ENCODE measurements at regions not wholly inside any gene's neighbourhood (a gene's known extent, or its start where the extent isn't known, plus 50 kb on each side); places are given as distances from the start of the nearest gene placed in this dataset.

DNA sequence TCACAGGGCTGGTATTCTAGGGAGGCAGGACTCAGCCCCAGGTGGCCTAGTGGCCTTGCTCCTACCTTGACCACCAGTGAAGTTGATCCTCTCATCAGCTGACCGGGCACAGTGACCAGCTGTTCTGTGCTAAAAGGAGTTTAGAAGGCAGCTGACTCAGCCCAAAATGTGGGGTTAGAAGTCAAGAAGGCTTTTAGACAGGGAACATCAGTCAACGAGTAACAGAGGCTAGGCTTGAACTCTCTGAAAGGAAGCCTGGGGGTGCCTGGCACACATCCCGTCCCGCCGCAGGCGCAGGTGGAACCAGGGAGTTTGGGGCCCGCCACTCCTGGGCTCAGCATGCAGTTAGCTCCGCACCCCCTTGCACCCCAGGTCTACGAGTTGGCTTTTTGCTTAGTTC, 114.9 kb upstream of the SLC45A1 start:
- DNase-seq (ENCODE audit: low read depth, low spot score), result no peak

DNA sequence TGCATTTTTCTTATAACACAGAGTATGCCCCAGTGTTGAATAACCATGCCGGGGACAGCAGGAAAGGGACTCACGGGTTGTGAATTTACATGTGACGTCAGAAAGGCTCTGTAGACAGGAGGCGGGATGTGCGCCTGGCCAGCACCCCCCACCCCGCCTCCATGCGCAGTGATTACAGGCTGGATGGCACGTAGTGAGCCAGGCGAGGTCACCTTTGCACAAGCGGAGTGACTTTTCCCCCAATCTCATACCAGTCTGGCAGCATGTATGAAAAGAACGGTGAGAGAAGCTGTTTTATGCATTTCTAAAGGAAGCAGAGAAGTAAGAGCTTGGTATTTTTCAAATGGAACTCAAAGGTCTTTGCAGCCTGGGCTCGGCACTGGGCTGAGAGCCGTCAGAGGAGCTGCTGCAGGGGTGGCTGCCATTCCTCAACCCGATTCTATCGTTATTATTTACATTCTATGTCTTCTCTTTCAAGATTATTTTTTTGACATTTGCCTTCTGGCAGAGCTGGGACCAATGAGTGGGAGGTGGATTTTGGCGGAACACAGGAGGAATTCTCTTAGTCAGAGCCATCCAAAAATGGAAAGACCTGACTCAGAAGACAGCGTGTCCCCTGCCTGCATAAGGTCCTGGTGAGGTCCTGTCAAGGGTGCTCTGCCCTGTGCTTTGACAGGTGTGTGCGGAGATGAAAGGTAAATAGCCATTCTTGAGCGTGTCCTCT, 115.6 kb upstream of the SLC45A1 start:
- no peak for DNase-seq (ENCODE audit: low read depth, low spot score)

DNA sequence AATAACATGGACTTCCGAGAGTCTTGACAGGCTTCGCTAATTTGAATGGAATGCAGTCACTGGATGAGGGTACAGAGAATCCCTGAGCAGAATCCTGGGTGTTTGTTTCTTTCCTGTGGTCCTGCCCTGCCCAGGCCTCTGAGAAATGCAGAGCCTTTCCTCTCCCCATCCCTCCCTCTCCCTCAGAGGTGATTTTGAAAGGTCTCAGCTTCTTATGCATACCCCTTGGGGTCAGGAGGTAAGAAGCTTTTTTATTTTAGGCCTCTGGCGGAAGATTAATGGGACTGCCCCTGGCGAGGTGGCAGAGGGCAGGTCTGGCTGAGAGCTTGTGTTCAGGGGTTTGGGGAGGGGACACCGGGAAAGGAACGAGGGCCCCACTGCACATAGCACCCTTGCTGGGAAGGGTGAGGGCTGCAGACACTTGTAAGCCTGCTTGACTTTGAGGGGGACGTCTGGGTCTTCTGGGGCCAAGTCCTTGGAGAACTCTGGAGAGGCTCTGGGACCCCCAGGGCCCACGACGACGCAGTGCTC, 116.5 kb upstream of the SLC45A1 start:
- DNase-seq (ENCODE audit: low read depth, low spot score), result no peak

- DNase-seq (ENCODE audit: low read depth, low spot score), result no peak
Observed at GRCh38 chr1:8200317-8201115, 117.4 kb upstream of the SLC45A1 start.

DNA sequence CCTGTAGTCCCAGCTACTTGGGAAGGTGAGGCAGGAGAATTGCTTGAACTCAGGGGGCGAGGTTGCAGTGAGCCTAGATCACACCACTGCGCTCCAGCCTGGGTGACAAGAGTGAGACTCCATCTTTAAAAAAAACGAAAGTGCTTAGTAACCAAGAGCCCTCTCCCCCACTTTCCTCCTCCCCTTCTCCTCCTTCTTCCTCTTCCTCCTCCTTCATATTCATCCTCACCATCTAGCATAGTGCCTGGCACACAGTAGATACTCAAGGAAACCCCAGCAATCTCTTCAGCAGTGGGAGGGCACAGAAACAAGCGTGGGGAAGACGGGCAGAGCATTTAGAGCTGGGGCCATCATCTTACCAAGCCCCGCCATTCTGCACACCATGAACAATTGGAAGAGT, 119.4 kb upstream of the SLC45A1 start:
- DNase-seq (ENCODE audit: low read depth, low spot score), result no peak

DNA sequence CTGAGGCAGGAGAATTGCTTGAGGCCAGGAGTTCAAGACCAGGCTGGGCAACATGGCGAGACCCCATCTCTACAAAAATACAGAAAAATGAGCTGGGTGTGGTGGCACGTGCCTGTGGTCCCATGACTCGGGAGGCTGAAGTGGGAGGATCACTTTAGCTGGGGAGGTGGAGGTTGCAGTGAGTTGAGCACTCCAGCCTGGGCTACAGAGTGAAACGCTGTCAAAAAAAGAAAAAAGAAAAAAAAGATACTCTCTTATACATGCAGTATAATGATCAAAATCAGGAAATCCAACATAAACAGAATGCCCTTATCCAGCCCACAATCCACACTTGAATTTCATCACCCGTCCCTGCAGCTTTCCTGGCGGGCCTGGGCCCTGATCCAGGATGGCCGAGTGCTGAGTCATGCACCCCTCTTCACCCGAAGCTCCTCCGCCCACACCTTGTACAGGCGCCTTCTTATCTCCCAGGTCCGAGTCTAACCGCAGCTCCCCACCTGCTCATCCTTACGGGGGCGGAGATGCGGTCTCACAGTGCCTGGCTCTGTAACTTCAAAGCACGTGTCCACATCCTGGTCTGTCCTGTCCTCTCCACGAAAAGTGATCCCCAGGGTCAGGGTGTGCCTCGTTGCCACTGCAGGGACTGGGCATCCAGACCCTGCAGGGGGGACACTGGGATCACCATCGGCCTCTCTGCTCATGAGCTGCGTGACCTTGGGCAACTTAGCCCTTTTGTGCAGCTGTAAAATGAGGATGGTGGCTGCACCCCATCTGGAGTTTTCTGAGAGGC, 120.2 kb upstream of the SLC45A1 start:
- DNase-seq (ENCODE audit: low read depth, low spot score), result no peak

- no peak for DNase-seq (ENCODE audit: low read depth, low spot score)
Observed at GRCh38 chr1:8194481-8195227, 123.3 kb upstream of the SLC45A1 start.

- DNase-seq (ENCODE audit: low read depth, low spot score), result no peak
Observed at GRCh38 chr1:8193840-8194406, 124.0 kb upstream of the SLC45A1 start.

DNA sequence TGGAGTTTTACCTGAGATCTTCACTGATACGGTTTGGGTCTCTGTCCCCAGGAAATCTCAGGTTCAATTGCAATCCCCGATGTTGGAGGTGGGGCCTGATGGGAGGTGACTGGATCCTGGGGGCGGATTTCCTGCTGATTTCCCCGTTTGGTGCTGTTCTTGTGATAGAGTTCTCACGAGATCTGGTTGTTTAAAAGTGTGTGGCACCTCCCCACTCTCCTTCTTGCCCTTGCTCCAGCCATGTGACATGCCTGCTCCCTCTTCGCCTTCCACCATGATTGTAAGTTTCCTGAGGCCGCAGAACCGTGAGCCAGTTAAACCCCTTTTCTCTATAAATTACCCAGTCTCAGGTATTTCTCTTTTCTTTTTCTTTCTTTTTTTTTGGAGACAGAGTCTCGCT, 126.4 kb upstream of the SLC45A1 start:
- DNase-seq (ENCODE audit: low read depth, low spot score), result no peak

GRCh38 chr1:8189931-8190483, 127.9 kb upstream of the SLC45A1 start:
- no peak for DNase-seq (ENCODE audit: low read depth, low spot score)

DNA sequence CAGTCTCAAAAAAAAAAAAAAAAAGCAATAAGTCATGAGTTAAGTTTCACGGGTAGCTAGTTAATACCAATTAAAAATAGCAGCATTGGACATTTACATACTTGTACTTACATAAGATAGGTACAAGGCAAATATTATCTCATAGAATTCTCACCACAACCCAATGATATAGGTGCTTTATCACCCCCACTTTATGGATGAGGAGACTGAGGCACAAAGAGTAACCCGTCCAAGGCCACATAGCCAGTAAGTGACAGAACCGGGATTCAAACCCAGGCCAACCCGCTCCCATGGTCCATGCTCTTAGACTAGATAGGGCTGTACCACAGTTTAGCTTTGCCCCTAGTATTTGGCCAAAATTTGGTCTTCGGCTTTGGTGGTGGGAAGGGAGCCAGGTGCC, 132.5 kb upstream of the SLC45A1 start:
- DNase-seq (ENCODE audit: low read depth, low spot score), result no peak

DNA sequence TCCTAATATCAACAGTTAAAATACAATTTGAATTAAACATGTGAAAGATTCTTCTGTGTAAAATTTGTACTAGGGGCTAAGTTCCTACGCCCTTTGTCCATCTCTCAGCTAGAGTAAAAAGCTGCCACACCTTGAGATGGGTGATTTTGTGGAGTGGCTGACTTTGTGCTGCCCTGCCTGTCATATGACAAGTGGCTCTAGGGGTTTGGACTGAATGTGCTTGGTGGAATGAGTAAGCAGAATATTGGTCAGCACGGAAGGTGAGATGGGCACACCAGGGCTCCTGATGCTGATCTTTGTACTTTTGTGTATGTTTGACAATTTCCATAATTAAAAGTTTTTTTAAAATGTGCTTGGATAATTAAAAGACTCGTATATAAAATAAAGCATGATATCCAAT, 133.6 kb upstream of the SLC45A1 start:
- no peak for DNase-seq (ENCODE audit: low read depth, low spot score)

DNA sequence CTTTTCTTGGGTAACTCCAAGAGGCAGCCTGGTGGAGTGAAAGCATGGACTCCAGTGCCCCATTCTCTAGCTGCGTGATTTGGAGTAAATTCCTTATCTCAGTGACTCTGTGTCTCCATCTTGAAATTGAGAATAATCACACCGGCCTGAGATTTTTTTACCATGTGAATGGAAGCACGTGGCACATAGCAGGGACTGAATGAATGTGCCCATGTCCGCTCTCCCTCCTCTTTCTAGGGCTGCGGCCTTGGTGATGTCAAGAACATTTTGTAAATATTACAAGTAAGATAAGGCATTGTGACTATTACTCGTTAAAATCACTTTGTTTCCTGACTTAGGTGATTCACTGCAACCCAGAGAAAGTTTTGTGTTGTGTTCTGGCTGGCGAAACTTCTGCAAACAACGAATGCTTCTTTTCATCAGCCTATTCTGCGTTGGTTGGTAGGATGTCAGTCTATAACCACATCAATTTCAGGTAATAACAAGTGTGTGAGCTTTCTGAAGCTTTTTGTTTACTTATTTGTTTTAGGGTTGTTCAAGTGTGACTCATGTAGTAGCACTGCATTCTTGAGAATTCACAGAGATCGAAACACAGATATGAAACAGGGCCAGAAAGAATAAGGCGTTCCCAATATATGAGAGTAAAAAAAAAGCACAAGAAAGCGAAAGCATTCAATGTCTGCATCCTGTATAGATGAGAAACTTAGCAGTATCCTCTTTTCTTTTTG, 135.7 kb upstream of the SLC45A1 start:
- no peak for DNase-seq (ENCODE audit: low read depth, low spot score)

- DNase-seq (ENCODE audit: low read depth, low spot score), result no peak
Observed at GRCh38 chr1:8179132-8179793, 138.7 kb upstream of the SLC45A1 start.

DNA sequence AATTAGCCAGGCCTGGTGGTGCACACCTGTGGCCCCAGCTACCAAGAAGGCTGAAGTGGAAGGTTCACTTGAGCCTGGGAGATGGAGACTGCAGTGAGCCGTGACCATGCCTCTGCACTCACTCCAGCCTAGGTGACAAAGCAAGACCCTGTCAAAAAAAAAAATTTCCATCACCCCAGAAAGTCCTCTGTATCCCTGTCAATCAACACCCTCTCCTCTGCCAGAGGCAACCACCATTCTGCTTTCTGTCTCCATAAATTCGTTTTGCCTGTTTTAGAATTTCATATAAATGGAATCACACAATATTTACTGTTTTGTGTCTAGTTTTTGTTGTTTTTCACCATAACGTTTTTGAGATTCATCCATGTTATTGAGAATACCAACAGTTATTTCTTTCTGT, 141.6 kb upstream of the SLC45A1 start:
- no peak for DNase-seq (ENCODE audit: low read depth, low spot score)

GRCh38 chr1:8174807-8175206, 143.1 kb upstream of the SLC45A1 start:
- no peak for DNase-seq (ENCODE audit: low read depth, low spot score)

DNA sequence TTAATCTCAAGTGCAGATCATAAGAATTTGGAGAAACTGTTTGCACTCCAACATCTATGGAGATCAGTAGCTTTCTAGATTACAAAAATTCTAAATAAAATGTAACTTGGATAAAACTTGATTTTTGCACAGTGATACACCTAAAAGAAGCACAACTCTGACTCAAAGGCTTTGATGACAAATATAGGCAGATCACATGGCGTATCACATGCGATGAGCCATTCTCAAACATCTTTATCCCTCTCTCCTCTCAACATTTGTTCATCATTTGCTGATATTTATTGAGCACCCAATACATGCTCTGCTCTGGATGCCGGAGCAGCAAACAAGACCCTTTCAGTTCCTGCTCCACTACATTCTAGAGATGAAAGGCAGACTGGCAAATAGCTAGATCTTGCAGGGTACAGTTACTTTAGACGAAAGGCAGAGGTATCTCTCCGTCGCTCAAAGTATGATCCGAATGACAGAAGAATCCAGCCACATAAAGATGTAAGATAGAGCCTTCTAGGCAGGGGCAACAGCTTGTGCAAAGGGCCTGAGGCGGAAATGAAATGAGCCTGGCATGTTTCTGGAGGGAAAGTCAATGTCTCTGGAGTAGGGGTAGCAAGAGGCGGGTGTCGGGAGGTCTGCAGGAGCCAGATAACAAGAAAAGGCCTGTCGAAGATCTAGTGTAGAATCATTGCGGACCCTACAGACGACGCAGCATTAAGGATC, 145.8 kb upstream of the ERRFI1 start:
- DNase-seq (ENCODE audit: low read depth, low spot score), result no peak

- no peak for DNase-seq (ENCODE audit: low read depth, low spot score)
Observed at GRCh38 chr1:8170059-8170835, 144.1 kb upstream of the ERRFI1 start.

All from activated CD4-positive, CD25-positive, alpha-beta regulatory T cell treated with anti-CD3 and anti-CD28 coated beads, Interleukin-2, amount 50 U/mL, for 16 hours (primary cell).